Coronary artery (tissue), 2 donors: ENCODE measurements at regions not wholly inside any gene's neighbourhood (a gene's known extent, or its start where the extent isn't known, plus 50 kb on each side); places are given as distances from the start of the nearest gene placed in this dataset.

Source experiments
- DNase-seq: peaks from one replicate; pipeline ENCODE4 v3.0.0-alpha.2; 2017; ENCODE audit warnings: low spot score
- H3K27ac ChIP-seq, 2 donors: fragments of 200-600 bp; sonication (generic); one replicate each; pipeline ENCODE4 v1.5.1; 2016 to 2019
- H3K4me3 ChIP-seq: fragments of 200-600 bp; sonication (generic); 2 replicates; pipeline ENCODE4 v1.5.1; 2016; ENCODE audit warnings: mild to moderate bottlenecking, moderate library complexity
- TF ChIP-seq, protein P1 (sequence below): fragments of 200-600 bp; sonication (generic); IDR thresholded peaks from one replicate; pipeline ENCODE4 v1.5.1; 2019; ENCODE audit warnings: antibody characterized with exemption

DNA sequence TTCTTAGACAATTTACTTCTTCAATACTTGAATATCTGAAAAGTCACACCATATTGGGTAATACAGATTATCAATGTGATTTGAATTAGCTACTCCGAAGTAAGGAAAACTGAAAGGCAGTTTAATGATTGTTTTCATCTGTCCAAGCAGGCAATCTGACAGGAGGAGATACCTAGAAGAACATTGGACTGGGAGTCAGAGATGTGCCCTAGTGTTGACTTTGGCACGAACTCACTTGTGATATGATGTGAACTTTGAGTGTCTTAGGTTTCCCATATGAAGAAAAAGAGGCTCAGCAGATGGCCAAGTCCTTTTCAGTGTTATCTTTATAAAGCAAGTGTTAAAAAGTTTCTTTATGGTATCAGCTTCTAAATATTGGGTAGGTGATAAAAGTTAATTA is 287.1 kb downstream of the MTX2 start:
- TF ChIP-seq, protein P1, sequence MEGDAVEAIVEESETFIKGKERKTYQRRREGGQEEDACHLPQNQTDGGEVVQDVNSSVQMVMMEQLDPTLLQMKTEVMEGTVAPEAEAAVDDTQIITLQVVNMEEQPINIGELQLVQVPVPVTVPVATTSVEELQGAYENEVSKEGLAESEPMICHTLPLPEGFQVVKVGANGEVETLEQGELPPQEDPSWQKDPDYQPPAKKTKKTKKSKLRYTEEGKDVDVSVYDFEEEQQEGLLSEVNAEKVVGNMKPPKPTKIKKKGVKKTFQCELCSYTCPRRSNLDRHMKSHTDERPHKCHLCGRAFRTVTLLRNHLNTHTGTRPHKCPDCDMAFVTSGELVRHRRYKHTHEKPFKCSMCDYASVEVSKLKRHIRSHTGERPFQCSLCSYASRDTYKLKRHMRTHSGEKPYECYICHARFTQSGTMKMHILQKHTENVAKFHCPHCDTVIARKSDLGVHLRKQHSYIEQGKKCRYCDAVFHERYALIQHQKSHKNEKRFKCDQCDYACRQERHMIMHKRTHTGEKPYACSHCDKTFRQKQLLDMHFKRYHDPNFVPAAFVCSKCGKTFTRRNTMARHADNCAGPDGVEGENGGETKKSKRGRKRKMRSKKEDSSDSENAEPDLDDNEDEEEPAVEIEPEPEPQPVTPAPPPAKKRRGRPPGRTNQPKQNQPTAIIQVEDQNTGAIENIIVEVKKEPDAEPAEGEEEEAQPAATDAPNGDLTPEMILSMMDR = no peak
- no peak overlapping the region for H3K27ac ChIP-seq
- DNase-seq = no peak
- no peak overlapping the region for H3K4me3 ChIP-seq

DNA sequence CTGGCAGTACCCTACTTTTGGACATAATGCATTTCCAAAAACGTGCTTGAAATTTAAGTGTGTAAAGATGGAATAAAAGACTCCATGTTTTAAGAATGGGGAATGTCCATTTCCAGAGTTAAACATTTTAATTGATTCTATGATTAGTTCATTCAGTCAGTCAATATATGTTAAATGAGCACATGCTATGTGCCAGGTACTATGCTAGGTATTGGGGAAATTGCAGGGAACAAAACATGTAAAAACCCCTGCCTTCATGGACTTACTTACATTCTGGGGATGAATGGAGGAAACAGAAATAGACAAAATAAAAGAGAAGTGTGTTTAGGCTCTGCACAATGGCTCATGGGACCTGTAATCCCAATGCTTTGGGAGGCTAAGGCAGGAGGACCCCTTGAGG is 288.6 kb downstream of the MTX2 start:
- no peak overlapping the region for H3K4me3 ChIP-seq
- TF ChIP-seq, protein P1 = no peak
- no peak for DNase-seq

DNA sequence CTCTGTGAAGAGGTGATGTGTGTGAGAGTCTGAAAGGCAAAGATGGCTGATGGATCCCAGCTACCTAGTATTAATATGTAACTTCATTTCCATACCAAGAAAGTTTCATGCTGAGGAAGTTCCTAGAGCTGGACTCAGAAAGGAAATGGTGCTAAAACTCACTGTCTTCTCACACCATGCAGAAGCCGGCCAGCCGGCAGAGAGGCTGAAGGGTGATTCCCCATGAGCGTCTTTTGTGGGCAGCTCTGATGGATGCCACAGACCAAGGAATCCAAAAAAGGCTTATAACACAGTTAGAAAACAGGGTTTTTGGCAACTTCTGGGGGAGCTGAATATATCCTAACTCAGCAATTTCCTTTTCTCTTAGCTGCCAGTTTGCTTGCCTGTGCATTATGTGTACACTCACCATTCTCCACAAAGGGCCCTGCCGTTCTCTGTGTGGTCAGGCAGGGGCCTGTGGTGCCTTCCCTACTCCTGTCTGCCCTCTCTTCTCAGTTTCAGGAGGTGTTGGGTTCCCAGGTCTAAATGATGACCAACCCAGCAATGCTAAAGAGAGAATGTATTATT is 289.4 kb downstream of the MTX2 start:
- H3K4me3 ChIP-seq = no peak overlapping the region
- DNase-seq = no peak
- TF ChIP-seq, protein P1 = no peak
- H3K27ac ChIP-seq = no peak overlapping the region

More for the DNA sequence above, 288.6 kb downstream of the MTX2 start:
- no peak overlapping the region for H3K27ac ChIP-seq

DNA sequence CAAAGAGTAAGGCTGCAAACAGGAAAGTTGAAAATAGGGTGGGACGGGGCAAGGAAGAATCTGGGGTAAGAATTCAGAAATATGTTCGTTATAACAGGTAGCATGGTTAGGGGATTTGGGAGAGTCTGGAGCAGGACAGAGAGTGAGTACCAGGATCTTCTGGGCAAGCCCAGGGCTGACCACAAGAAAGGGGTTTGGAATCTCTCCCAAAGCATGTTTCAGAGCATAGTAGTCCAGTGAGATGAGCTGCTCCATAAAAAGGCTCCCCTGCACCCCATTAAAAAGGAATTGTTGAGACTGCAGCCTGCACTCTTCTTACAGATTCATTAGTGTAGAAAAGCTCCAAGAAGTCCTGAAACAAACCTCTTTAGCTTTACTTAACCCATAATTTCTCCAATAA is 291.1 kb downstream of the MTX2 start:
- Histone ChIP-seq H3K4me3 (no peak overlapping the region), H3K27ac (no peak overlapping the region)
- no peak for DNase-seq
- TF ChIP-seq, protein P1 = no peak

DNA sequence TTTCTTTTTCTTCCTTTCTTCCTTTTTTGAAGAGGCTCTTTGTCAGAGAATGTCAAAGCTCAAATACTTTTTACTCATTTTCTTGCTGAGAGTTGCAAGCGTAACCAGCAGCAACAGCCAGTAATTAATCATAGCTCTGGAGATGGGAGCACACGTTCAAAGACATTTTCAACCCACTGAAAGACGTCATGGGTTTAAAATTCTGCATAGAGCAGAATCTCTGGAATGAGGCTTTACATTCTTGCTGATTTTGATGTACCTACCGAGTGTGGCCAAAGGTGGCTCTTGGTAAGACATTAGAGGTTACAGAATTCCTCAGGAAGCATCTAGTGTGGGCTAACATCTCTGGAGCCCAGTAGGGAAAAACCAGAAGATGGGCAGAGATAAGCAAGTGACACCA is 292.5 kb downstream of the MTX2 start:
- Histone ChIP-seq H3K27ac (no peak overlapping the region), H3K4me3 (no peak overlapping the region)
- no peak for DNase-seq
- TF ChIP-seq, protein P1 = no peak

DNA sequence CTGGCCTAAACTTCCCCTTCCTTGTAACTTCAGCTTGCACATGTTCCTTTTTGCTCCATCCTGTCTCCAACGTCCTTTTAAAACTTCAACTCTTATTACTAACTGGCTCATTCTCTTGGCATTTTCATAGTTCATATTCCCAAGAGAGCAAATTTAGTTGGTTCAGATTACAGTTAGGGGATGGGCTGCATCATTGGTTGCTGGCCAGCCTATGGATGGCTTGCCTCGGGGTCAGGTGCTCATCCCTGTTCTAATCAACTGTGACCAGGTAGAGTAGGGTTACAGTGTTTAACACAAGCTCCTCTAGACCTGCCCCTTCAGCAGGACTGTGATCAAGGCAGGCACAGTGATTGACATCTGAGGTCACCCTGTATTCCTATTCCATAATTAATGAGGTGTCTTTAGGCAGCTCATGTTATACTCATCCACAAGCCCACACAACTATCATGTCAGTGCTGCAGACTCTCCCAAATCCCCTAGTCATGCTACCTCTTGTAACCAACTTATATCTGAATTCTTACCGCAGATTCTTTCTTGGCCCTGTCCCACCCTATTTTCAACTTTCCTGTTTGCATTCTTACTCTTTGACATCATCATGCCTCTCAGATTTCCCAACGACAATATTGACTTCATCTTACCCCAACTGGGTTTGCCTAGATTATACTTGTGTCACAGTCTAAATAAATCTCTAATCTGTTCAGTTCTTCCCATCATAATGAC is 293.3 kb downstream of the MTX2 start:
- H3K27ac ChIP-seq = no peak overlapping the region
- DNase-seq = no peak
- TF ChIP-seq, protein P1 = no peak
- H3K4me3 ChIP-seq = no peak overlapping the region
